GM12892 (cell line): ENCODE measurements at regions not wholly inside any gene's neighbourhood (a gene's known extent, or its start where the extent isn't known, plus 50 kb on each side); places are given as distances from the start of the nearest gene placed in this dataset.

Source experiments
- POLR2A ChIP-seq: IDR thresholded peaks from 2 replicates; pipeline ENCODE4 v1.6.1; 2011; ENCODE audit warnings: low read depth, low read length, control low read depth
- POLR2AphosphoS5 ChIP-seq: IDR thresholded peaks from 2 replicates; pipeline ENCODE4 v1.6.1; 2011; ENCODE audit warnings: low read depth, low read length, control low read depth

DNA sequence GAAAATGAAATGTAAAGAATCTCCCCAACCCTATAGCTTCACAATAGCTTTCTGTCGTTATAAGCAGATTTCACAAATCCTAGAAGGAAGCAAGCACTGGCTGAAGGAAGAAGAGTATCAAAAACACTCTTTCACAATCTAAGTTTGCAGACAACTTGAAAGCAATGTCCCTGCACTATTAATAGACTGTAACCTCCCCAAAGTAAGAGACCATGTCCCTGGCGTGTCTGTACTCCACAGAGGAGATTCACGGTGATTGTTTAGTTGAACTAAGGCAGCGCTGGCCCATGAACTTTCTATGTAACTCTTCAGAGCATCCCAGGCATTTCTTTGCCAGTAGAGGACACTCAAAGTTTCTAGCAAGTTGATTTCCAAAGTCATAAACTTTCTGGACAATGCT is 128.0 kb upstream of the HNRNPA3 start:
- TF ChIP-seq POLR2AphosphoS5 = no peak
- no peak for TF ChIP-seq POLR2A
